Astrocyte of the spinal cord (primary cell): ENCODE measurements at regions not wholly inside any gene's neighbourhood (a gene's known extent, or its start where the extent isn't known, plus 50 kb on each side); places are given as distances from the start of the nearest gene placed in this dataset.

Experiments
- DNase-seq: peaks from one replicate; pipeline ENCODE4 v3.0.0; 2011; ENCODE audit warnings: low read depth, low spot score
- H3K4me3 ChIP-seq: 2 replicates; pipeline ENCODE4 v1.5.1; 2011; ENCODE audit warnings: low read depth, mild to moderate bottlenecking, low read length, moderate library complexity
- in situ Hi-C: cut with HindIII; loops from 2 replicates; pipeline ENCODE4 v1.10.0; 2017; ENCODE audit warnings: low sequenced_read_pairs
- TF ChIP-seq, protein P1 (sequence below): IDR thresholded peaks from 2 replicates; pipeline ENCODE4 v1.5.1; 2012; ENCODE audit warnings: low read depth, mild to moderate bottlenecking, low read length, inconsistent platforms

DNA sequence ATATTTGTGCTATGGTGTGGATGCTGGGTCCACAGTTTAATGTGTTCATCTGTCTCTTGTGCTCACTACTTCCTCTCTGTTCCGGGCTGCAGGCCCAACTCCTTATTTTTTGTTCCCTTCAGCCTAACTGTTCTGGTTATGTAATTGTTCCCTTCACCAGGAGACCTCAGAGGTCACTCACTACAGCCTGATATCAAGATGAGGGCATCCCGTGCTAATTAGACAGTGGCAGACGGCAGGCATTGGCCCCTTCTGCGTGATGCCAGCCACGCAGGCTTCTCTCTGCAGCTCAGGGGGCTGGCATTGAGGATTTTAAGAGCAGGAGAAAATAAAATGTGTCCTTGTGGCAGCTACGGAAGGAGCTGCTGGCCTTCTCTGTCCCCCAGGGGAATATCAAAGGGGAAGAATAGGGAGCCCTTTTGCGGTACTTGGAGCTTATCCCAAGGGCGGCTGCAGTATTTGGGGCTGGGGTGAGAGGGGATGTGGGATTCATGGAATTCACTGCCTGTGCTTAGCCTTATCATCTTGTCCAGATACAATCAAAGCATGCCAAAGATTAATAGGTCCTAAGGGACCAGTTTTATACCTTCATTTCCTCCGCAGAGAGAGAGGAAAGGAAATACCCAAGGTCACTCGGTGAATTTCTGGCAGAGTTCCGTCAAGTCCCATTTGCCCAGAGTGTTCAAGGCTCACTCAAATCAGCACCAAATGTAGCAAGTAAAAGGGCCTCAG lies 53.3 kb upstream of the TRIB2 start:
- no peak overlapping the region for H3K4me3 ChIP-seq
- TF ChIP-seq, protein P1, sequence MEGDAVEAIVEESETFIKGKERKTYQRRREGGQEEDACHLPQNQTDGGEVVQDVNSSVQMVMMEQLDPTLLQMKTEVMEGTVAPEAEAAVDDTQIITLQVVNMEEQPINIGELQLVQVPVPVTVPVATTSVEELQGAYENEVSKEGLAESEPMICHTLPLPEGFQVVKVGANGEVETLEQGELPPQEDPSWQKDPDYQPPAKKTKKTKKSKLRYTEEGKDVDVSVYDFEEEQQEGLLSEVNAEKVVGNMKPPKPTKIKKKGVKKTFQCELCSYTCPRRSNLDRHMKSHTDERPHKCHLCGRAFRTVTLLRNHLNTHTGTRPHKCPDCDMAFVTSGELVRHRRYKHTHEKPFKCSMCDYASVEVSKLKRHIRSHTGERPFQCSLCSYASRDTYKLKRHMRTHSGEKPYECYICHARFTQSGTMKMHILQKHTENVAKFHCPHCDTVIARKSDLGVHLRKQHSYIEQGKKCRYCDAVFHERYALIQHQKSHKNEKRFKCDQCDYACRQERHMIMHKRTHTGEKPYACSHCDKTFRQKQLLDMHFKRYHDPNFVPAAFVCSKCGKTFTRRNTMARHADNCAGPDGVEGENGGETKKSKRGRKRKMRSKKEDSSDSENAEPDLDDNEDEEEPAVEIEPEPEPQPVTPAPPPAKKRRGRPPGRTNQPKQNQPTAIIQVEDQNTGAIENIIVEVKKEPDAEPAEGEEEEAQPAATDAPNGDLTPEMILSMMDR = no peak
- in situ Hi-C loops = no loop called here
- no peak for DNase-seq

DNA sequence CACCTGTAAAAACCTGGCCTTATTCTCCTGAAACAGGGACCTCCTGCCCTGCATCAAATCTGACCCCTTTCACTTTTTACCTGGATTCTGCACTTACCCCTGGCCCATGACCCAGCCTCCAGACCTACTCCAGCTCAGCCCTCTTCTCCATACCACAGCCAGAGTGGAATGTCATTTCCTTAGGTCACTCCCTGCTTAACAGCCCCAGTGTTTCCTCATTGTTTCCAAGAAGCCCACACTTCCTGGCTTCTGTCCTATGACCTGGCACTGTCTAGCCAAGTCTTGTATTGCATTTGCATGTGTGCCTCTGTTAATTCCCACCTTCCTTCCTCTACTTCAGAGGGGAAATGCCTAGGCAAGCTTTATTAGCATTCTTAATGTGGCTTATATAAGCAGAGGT lies 51.4 kb upstream of the TRIB2 start:
- TF ChIP-seq, protein P1 = no peak
- H3K4me3 ChIP-seq = no peak overlapping the region
- in situ Hi-C loops = no loop called here
- no peak for DNase-seq

DNA sequence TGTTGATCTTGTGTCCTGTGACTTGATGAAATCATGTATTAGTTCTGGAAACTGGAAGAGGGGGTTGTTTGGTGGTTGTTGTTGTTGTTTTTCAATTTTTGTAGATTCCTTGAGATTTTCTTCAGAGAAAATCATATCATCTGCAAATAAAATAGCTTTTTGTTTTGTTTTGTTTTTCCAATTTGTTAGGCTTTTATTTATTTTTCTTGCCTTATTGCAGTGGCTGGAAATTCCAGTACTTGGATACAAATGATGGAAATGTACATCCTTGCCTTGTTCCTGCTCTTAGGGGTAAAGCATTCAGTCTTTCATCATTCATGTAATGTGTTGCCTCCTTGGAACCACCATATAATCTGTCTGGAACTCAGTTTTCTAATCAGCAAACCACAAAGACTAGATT lies 50.3 kb upstream of the TRIB2 start:
- TF ChIP-seq, protein P1 = no peak
- H3K4me3 ChIP-seq = no peak overlapping the region
- in situ Hi-C loops = no loop called here
- no peak for DNase-seq
